Dermis blood vessel endothelial cell (primary cell): ENCODE measurements at regions not wholly inside any gene's neighbourhood (a gene's known extent, or its start where the extent isn't known, plus 50 kb on each side); places are given as distances from the start of the nearest gene placed in this dataset.
"Not testable (repeated sequence)": the region's sequence is repeated elsewhere in the genome, so short reads cannot be mapped to it uniquely, and the experiment has no call there.

Experiments used
- DNase-seq: peaks from one replicate; pipeline ENCODE4 v3.0.0; 2010

DNA sequence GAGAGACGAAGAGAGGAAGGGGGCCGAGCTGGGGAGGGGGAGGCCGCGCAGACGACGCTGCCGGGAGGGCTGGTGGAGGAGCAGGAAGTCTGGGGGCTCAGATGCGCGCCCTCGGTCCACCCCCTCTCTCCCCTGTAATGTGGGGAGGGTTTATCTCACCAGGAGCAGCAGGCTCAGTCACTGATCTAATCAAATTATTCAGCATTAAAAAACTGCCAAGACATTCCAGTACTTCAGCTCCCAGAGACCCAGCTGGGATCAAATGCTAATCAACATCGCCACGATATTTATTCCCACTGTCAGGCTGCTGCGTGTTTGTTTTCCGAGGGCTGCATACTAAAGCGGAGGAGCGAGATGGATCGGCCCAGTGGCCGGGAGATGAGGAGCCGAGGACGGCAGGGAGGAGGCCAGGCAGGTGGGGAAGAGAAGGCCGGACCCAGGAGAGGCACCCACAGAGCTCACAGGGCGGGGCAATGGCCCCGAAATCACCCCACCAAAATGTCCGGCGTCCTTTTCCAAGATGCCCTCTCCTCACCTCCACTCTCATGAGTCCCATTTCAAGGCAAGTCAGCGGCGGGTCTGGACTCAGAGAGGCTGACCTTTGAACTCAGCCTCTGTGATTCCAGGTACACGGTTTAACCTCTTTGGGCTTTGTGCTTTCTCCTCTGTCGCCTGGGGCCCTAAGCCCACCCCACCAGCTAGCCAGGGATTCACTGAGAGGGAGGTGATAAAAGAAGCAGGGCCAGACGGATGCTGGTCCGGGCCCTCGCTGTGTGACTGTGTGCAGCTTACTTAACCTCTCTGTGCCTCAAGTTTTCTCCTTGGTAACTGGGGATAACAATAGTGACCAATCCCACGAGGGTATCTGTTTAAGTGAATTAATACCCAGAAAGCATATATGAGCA lies 502.1 kb downstream of the MN1 start:
- DNase-seq = peak; percentile 10

DNA sequence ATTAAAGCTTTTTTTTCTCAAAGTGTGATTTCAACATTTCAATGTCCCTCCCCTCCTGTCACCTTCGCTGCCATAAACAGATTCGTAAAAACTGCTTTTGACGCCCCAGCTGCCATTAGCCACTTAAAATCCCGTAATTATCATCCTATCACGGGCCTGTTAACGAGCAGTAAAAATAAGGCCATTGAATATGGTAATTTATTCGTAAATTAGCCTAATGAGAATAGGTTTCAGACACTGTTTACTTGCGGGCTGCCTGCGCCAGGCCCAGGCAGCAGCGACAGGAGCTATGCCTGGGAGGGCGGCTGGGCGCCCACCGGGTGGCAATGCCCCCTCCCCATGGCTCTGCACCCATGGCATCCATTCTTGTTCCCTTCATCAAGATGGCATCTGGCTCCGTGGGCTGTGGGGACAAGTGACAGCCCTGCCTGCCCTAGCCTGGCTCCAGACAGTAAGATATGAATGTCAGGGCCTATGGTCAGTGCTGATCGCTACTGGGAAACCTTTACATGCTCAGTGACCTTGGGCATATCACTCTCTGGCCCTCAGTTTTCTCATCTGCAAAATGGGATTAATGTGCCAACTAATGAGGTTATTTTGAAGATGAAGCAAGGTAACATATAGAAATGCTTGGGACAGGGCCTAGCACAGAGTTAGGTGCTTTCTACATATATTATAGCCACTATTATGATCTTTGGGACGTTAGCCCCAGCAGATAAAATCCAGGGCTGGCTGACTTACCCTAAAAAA lies 500.8 kb downstream of the MN1 start:
- DNase-seq = no peak

DNA sequence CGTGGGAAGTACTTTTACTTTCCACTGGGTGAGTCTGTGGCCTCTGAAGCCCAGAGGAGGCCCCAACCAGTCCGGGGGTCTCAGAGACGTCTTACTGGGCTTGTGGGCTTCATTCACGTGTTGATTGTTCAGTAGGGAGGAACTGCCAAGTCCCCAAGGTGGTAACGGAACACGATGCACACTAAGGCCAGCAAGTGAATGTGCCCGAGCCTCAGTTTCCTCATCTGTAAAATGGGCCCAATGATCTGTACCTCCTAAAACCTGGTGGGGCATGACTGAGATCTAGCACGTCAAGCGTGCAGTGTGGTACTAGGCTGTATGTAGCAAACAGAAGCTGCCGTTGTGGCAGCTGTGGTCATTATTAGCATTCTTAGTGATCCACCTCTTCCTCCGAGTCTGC lies 499.1 kb downstream of the MN1 start:
- no peak for DNase-seq

DNA sequence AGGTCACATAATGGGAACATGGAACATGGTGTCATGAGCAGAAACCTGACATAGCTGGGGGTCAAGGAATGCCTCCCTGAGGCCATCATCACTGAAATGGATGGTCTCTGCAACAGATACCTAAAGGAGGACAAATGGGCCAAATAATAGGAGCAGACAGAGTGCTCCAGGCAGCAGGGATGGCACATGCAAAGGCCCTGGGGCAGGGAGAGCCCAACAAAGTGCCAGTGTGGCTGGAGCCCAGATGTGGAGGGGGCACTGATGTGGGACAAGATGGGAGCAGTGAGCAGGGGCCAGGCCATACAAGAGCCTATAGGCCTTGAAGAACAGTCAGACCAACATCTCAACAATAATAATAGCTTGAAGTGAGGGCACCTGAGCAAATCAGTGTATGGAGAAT lies 497.8 kb downstream of the MN1 start:
- DNase-seq = no peak

DNA sequence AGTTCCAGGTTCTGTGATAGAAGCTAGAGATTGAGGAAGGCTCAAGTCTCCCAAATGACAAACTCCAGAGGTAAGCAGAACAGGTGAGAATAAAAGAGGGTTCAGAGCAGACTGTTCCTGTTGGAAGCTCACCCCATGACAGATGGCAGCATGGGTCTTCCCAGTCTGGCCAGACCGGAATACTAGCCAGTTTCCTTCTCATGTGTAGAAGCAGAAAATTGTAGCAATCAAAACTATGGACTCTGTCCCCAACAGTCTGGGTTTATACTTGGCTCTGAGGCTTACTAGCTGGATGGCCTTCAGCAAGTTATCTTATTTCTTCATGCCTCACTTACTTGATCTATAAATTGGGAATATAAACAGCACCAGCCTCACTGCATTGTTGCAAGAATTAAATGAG lies 494.8 kb downstream of the MN1 start:
- no peak for DNase-seq

DNA sequence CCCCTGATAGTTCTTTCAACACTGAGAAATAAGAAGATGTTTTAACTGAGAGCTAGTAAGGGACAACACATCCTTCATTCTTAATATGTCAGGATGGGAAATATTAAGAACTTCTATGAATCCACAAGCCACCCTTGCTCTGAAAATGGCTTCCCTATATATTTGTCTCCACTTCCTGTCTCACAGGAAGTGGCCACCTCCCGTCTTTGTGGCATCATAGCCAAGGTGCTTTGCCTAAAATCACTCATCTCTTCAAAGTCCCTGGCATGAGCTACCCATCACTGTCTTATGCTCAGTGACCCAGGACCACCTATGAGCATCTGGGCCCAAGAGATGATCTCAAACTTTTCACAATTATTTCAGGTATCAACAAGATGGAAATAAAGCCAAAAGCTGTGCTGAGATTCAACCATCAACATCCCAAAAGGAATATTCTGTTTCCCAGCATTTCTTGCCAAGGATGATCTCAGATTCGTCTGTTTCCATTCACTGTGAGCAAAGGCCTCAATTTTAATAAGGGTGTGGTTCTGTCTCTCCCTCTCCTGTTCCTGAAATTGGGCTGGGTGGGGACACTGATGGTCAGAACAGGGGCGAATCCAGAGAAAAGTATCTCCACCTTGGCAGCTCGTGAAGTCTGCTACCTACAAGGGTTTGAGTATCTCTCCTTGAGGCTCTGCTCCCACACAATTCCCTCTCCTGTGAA lies 493.9 kb downstream of the MN1 start:
- no peak for DNase-seq

DNA sequence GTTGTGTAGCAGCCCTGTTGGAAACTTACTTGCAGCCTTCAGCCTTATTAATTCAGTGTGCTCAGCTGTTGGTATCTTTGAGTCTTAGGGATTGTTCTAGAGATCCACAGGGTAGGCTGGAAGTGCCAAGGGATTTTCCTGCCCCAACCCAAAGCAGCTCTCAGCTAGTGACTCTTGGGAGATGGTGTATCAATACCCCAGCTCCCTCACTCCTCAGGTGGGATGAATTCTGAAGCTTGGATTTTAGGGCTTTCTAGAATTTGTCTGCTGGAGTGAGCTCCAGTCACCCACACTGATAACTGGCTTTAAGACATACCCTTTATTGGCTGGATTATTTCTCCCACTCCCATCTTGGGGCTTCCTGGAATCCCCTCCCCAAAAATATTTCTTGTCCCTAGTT lies 493.0 kb downstream of the MN1 start:
- DNase-seq = no peak

DNA sequence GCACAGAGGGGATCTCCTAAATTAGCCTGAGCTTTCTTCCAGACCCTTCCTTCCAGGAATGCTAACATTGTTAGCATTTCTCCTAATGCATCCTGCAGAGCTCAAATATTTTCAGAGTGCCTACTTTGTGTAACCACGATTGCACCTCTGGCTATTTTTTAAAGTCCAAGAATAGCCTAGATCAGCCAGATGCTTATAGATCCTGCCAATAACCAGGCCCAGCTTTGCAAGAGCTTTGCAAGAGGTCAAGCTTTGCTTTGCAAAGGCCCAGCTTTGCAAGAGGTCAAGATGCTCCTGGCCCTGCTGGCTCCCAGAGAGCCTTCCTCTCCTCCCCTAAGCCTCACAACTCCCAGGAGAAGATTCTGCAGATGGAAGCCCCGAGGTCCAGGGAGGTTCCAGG lies 491.9 kb downstream of the MN1 start:
- DNase-seq = no peak

DNA sequence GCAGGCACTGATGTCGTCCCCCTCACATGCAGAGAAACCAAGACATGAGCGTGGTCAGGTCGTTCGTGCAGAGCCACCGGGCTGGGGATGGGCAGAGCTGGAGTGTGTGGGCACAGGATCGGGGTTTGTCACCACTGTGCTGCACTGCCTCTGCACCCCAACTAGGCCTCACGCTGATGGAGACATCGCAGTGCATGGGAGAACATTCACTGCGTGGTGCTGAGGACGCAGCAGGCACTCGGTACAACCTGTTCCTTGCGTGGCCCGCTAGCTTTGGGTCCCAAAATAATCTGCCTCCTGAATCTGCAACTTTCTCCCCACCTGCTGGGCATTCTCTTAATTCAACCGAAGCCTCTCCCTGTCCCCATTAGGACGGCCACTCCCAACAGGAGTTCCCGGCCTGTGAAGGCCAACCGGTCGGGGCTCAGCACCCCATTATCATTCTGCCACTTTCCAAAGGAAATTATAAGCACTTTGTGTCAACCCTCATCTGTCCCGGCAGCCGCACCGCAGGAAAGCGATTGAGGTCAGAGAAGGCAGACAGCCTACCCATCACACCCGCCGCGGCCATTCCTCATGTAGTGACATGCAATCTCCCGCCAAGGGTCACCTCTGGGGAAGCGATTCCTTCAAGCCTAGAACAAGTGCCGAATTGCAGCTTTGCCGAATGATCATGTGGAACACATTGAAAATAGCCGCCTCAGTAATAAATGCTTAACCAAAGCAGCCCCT lies 490.4 kb downstream of the MN1 start:
- no peak for DNase-seq

DNA sequence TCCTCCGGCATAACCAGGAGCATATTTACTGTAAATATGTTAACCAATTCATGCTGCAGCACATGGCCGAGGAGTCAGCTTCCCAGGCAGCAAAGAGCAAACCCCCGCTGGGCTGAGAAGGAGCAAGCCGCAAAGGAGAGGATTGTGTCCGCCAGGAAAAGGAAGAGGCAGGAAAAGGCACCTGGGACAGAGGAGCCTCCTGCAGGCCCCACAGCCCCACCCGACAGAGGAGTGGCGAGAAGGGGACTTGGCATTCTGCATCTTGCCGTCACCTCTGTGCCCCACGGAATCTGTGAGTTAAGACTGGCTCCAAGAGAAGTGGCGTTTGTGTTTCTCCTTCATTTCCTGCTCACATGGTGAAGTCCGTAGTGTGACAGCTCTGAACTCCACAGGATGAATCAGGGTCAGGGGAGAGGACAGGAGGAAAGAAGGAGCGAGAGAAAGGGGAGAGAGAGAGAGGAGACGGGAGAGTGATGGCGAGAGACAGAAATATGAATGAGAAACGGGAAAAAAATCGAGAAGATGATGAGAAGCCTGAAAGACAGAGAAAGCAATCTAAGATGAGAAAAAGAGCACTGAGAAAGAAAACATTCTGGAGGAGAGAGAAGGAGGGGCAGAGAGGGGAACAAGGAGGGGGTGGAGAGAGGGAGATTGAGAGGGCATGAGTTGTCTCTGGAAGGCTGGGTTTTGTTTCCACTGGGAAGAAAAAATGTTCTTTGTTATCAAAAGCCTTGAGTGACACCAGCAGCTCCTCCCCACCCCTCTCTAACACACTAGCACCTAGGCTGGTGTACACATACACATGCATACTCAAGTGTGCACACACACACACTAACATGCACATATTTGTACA lies 489.6 kb downstream of the MN1 start:
- DNase-seq = no peak

DNA sequence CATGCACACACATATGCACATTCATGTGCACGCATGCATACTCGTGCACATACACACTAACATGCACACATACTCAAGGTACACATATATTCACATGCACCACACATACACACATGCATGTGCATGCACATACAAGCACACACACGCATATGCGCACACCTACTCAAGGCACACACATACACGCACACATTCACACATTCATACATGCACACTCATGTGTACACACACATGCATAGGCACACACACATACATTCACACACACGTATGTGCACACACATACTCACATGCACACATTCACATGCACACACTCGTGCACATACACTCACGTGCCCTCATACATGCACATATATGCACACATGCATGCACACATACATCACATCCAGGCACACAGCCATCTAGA lies 489.0 kb downstream of the MN1 start:
- DNase-seq = no peak

DNA sequence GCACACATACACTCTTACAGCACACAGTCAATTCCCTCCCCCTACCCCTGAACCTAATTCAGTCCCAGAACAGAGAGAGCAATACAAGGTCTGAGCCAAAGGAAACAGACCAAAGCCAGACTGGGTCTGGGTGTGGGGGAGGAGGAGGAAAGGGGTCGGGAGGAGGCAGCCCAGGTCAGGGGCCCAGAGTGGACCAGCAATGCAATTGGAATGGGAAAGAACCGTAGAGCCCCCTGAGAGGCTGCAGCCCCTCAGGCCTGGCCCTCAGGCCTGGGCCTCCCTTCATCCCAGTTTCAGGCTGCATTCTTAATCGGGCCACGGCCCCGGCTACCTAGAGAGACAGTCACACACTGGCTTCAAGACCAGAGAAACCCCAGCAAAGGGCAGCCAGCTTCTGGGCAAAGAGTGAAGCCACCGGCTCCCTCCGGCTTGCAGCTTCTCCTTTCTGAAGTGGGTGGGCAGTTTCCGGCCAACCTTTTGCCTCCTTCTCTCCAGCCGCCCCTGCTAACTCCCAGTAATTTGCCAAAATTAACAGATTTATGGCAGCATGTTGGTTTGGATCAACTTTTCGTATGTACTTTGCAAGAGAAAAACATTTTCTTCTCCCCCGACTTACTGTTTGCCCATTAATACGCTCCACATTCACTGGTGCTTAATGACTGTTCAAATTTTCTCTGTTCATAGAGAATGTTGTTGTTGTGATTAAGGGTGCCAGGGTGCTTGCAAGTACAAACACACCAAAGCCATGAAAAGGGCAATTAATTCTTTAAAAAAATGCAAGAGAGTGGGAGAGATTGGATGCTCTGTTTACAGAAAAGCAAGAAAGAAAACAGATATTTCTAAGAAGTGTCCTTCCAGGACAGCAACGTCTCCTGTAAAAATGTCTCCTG lies 488.3 kb downstream of the MN1 start:
- DNase-seq = no peak

DNA sequence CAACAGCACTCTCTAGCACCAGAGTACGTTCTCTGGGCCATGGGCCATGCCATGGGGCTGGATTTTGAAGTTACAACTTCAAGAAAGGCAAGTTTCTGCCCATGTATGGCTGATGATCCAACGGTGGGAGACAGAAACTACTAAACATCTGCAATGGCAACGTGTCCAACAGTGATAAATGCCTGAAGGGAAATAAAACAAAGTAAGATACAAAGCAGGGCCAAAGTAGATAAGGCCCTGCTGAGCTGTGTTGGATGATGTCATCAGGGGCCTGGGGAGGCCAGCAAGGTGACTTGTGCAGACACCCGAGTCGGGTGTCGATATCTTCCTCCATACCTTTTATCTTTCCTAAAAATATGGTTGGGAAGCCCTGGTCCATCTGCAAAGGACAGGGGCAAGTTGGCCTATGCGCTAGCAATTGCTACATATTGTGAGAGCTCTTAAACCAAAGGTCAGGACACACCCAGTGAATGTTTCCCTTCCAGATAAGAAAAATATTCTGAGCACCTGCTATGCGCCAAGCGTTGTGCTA lies 487.2 kb downstream of the MN1 start:
- no peak for DNase-seq

DNA sequence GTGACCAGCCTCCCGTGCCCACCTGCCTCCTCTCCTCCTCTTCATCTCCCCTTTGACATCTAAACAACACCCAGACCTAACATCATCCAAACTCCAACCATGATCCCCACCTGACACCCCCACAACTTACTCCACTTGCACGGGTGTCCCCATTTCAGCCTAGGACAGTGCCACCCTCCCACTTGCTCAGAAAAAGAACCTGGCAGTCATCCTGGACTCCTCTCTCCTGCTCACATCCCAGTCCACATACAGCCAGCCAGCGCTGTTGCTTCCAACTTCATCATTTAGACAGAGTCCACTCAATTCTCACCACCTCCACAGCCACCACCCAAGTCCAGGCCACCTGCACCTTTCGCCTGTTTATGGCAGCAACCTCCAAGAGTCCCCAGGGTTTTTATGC lies 485.7 kb downstream of the MN1 start:
- DNase-seq = no peak

DNA sequence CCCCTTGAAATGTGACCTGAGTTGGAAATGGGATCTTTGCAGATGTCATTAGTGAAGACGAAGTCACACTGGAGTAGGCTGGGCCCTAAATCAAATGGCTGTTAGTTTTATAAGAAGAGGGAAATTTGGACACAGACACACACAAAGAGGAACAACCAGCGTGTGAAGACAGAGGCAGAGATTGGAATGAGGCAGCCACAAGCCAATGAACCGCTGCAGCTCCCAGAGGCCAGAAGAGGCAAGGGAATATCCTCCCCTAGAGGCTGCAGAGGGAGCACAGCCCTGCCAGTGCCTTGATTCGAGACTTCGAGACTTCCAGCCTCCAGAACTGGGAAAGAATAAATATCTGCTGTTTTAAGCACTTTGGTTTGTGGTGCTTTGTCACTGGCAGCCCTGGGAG lies 484.5 kb downstream of the MN1 start:
- DNase-seq = no peak

DNA sequence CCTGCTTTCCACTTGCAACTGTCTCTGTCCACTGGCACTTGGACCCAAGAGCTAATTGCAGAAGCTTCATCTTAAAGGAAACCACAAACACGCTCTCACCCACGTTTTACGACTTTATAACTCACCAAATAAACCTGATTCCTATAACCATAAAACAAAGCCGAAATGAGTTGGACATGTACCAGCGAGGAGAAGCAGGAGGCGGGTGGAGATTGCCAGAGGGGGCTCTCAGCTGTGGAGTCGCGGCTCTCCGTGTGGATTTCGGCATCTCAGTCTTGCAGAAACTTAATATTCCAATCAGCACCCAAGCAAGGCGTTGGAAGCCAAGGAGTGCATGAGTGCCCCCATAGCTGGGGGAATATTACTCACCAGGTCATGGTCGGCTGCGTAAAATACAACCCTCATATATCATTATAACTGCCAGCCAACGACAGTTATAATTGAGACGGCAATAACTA lies 483.6 kb downstream of the MN1 start:
- no peak for DNase-seq

DNA sequence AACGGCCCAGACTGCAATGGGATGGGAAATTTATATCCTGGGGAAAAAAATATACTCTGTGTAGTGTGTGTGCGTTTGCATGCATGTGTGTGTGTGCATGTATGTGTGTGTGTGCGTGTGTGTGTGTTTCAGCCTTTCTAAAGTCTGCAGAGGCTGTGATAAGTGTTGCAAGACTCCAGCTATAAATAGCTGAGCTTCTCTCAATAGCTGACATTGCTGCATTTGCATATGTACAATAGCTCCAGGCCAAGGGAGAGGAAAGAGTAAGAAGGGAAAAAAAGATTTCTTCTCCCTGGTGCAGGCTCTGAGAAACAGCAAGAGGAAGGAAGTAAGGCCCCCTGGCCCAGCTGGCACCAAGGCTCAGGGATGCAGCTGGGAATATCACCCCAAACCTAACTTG lies 483.0 kb downstream of the MN1 start:
- peak; percentile 37 for DNase-seq

DNA sequence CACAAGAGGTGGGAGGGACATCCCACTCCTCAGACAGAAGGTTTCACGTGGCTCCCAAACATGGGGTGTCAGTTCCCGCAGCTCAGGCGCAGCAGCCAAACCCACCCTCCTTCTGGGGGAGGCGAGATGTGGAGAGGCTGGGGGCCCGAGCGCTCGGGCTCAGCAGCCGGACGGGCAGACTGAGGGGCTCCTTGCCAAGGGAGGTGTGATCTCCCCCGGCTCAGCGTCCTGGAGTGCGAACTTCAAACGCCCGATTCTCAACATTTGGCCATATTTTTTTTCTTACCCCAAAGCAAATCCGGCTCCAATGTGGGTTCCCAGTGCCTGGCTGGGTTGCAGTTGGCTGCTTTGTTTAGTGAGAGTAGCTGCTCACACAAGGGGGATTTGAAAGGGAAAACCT lies 477.9 kb downstream of the MN1 start:
- DNase-seq = no peak

DNA sequence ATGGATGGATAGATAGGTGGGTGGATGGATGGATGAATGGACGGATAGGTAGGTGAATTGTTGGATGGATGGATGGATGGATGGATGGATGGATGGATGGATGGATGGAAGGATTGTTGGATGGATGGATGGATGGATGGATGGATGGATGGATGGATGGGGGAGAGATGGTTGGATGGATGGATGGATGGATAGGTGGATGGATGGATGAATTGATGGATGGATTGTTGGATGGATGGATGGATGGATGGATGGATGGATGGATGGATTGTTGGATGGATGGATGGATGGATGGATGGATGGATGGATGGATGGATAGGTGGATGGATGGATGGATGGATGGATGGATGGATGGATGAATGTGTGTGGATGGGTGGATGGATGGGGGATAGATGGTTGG lies 476.6 kb downstream of the MN1 start:
- not testable (repeated sequence) for DNase-seq

DNA sequence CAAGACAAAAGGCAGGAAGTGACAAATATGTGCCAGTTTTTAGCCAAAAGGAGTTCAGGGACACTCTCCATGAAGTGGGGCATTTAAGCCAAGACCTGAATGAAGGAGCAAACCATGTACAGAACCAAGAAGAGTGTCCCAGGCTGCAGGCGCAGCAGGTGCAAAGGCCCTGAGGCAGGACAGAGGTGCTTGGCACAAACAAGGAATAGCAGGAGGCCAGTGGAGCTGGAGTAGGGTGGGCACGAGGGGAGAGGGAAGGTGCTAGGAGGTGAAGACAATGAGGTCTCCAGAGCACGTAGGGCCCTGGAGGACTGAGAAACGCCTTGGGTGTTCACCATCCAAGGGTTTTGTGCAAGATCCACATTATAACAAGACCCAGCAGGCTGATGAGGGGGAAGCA lies 474.1 kb downstream of the MN1 start:
- DNase-seq = no peak
